ENCODE measurements at regions not wholly inside any gene's neighbourhood (a gene's known extent, or its start where the extent isn't known, plus 50 kb on each side); places are given as distances from the start of the nearest gene placed in this dataset.

DNA sequence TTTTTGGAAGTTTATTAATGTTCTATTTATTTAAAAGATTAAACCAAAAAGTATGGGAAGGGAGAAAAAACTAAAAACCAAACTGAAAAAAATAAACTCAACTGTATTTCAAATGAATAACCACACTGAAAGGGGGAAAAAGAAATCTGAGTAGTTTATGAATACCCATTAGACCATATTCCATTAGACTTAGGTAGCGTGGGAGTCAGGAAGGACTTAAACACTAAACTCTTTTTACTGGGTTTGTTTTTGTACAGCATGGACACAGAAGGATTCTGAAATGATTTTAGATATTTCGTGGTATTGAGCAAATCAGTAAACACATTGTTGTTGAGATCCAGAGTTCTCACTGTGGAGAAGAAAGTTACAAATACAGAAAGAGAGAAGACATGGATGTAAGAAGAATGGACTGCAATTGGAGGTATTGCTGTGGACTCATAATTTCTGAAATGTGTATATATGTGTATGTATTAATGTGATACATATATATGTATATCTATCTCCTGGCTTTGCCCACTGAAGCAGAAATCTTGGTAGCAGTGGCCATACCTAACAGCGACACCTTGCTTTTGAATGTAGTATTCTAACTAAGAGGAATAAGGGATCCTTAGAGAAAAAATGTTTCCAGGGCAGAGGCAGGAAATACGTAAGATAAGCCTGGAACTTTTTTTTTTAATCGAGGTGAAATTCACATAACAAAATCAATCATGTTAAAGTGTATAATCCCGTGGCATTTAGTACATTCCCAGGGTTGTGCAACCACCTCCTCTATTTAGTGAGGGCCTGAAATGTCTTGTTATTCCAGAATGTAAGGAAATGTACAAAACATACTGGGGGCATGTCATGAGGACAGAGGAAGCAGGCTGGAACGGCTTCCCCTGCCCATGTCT lies 228.8 kb downstream of the SMARCA2 start:
- H3K36me3 Mint-ChIP-seq: no peaks in the 10 kb centered on the region
- DNase-seq: no peak
- H3K27ac Mint-ChIP-seq: no peak overlapping the region
- H3K9me3 Mint-ChIP-seq: no peaks in the 10 kb centered on the region
- peaks cover 14% of the 10 kb centered on the region for H3K4me1 Mint-ChIP-seq
- CTCF ChIA-PET: no interaction called here
- H3K27me3 Mint-ChIP-seq: peaks cover 46% of the 10 kb centered on the region
- H3K4me3 Mint-ChIP-seq: no peak overlapping the region

DNA sequence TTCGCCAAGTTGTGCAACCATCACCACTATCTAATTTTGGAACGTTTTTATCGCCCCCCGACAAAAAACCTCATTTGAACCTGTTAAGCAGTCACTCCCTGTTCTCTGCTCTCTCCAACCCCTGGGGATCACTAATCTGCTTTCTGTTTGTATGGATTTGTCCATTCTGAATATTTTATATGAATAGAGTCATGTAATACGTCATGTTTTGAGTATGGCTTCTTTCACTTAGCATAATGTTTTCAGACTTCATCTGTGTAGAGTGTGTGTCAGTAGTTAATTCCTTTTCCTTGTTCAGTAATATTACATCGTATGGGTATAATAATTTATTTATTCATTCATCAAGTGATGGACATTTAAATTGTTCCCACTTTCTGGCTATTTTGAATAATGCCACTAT lies 232.2 kb downstream of the SMARCA2 start:
- H3K4me3 Mint-ChIP-seq: no peak overlapping the region
- H3K27ac Mint-ChIP-seq: no peak overlapping the region
- CTCF ChIA-PET: interaction anchor here (1.2 kb wide), 1 partner anchor 11 kb away, joined by 3 read pairs; no protein-coding TSS in a partner anchor
- no peaks in the 10 kb centered on the region for H3K9me3 Mint-ChIP-seq
- no peaks in the 10 kb centered on the region for H3K36me3 Mint-ChIP-seq
- no peak for DNase-seq
- H3K4me1 Mint-ChIP-seq: peaks cover 4% of the 10 kb centered on the region
- H3K27me3 Mint-ChIP-seq: peaks cover 27% of the 10 kb centered on the region

DNA sequence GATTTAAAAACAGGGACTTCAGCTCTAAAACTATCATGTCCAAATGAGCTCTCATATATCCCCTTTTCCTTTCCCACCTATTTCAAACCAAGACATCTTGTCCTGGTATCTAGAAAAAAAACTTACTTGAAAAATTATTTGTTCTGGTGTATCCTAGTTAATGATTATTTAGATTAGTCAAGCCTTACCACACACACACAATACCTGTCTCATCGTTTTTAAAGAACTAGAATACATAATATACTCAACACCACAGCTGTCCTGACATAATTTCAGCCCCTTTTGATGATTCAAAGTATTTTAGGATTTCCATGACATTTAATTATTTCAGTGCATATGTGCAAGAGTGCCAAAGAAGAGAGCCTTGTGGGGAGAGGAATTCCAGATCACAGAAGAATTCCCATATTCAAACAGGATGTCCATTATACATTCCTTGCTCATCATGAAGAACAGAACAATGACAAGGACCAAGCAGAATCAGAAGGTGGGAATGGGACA lies 233.7 kb downstream of the SMARCA2 start:
- no peak for DNase-seq
- no peaks in the 10 kb centered on the region for H3K36me3 Mint-ChIP-seq
- H3K9me3 Mint-ChIP-seq: no peaks in the 10 kb centered on the region
- no peaks in the 10 kb centered on the region for H3K4me1 Mint-ChIP-seq
- H3K4me3 Mint-ChIP-seq: no peak overlapping the region
- CTCF ChIA-PET: no interaction called here
- no peak overlapping the region for H3K27ac Mint-ChIP-seq
- H3K27me3 Mint-ChIP-seq: peaks cover 16% of the 10 kb centered on the region

DNA sequence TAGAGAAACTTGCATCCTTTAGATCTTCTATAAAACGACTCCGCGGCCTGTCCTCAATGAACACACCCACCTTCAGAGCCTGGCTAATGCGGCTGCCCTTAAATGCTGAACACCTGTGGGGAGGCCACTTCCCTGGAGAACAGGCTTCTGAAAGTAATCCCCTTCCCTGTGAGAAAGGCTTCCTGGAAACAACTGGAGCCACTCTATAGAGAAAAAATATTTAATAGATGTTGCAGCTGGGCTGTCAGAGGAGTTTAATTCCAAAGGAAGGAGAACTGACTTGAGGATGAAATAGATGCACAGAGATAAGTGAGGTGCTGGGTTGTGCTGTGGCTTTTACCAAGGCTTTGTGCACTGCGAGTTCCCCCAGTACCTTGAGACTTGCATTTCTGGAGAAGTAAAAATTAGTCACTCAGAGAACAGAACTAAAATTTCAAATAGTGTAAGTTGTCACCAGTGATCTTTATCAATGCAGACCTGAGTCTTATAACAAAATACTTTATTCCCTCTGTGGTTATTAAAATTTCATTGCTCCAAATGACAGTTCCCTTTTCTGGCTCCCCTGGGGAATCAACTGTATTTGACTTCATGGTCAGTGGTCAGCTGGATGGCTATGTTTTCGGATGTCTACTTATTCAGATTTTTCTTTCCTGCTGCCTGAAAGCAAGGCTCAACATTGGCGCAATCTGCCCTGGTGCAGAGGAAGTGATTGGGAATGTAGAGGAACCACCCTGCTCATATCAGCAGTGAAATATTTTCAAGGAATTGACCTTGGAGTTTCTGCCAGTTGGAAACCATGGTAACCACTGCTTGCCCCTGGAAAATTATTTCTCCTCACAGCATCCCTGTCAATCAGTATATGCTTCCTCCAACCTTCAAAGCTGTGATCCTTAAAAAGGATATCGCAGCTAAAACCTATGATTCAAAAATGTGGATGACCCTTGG lies 238.8 kb downstream of the SMARCA2 start:
- no peaks in the 10 kb centered on the region for H3K36me3 Mint-ChIP-seq
- no peak overlapping the region for H3K27ac Mint-ChIP-seq
- CTCF ChIA-PET: interaction anchor here (0.5 to 0.8 kb wide), 2 partner anchors 73 to 1251 kb away, joined by 3 read pairs; no protein-coding TSS in a partner anchor

DNA sequence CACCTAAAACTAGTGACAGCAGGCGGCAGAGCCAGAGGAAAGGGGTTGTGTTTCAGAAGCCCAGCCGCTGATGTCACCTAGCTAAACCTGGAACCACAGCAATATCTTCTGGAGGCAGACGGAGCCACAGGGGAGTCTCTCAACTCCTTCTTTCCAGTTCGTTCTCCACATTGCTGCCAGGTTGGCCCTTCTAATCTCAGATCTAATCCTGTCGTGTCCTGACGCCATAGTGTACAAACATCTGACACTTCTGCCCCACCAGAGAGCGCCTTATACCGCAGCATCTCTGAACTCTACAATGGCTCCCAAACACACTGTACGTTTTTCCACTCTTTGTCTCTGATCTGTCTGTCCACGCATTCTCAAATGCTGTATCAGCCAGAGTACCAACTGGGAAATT lies 240.0 kb downstream of the SMARCA2 start:
- Mint-ChIP-seq H3K4me3 (no peak overlapping the region), H3K9me3 (no peaks in the 10 kb centered on the region), H3K27me3 (peaks cover 7% of the 10 kb centered on the region), H3K4me1 (no peaks in the 10 kb centered on the region), H3K27ac (no peak overlapping the region), H3K36me3 (no peaks in the 10 kb centered on the region)
- no peak for DNase-seq
- CTCF ChIA-PET: no interaction called here

More for the DNA sequence above, 238.8 kb downstream of the SMARCA2 start:
- Mint-ChIP-seq H3K27me3 (peaks cover 7% of the 10 kb centered on the region), H3K9me3 (no peaks in the 10 kb centered on the region), H3K4me3 (no peak overlapping the region), H3K4me1 (no peaks in the 10 kb centered on the region)
- DNase-seq: no peak

DNA sequence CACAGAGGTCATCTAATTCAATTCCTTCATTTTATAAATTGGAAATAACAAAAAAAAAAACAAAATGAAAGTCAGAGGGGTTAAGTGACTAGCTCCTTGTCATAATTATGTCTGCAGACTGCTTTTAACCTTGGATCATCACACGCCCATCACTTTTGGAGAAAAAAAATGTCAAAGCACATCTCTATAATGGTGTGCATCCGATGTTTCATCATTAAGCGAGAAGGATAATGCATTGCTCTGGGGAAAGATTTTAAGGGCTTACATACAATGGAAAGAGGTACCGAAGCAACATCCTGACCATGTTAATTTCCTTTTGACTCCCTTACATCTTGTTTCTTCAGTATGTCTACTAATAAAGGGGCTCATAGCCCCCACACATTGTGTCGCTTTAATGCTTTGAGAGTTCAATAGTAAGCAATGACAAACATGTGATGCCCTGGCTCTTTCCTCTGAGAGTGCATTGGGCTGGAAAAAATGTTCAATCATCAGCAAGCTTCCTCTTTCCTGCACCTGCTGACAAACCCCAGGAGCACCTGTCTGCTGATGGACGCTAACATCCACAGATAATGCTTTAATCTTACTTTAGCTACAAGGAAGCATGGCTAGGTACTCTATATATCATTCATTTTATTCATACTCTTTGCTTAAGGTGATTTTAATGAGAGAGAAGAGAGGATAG lies 242.2 kb downstream of the SMARCA2 start:
- H3K36me3 Mint-ChIP-seq: no peaks in the 10 kb centered on the region
- no peak for DNase-seq
- H3K4me1 Mint-ChIP-seq: no peaks in the 10 kb centered on the region
- H3K27me3 Mint-ChIP-seq: peaks cover 15% of the 10 kb centered on the region
- CTCF ChIA-PET: interaction anchor here (0.8 to 0.9 kb wide), 2 partner anchors 10 to 26 kb away, joined by 3 read pairs; no protein-coding TSS in a partner anchor
- H3K9me3 Mint-ChIP-seq: no peaks in the 10 kb centered on the region
- no peak overlapping the region for H3K4me3 Mint-ChIP-seq
- no peak overlapping the region for H3K27ac Mint-ChIP-seq

DNA sequence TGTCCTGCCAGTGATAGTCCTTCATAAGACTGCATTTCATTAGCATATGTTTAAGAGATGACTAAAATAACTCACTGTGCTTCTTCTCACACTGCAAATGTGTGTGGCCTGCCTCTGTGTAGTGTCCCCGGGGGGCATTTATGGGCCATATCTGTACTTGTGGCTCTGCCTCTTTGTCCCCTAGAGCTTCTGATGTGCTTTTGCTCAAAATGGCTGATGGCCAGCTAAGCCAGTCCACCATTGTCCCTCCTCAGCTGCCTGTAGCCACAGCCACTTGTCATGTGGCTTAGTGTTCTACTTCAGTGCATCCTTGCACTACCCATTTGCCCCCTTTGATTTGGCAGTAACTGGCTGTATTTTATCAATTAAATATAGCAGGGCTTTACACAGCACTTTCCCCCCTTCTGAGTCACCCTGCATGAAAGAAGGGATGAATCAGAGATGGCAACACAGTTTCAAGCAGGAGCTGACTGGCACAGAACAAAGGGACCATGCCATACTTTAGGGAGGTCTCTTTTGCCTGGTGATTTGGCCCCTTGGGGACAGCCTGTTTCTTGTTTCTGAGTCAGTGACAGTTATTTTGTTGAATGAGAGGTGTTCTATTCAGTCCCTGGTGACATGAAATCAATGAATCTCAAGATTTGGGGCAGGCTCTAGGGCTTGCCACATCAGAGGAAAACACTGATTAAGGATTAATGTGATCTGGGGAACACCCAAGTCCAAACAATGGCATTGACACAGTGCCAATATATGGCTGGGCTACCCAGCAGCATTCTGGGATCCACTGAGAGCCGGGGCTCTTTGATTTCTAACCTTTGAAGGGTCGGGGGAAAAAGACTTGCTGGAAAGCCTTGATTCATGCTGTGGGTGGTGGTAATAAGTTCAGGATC lies 245.5 kb downstream of the SMARCA2 start:
- CTCF ChIA-PET: no interaction called here
- Mint-ChIP-seq H3K9me3 (no peaks in the 10 kb centered on the region), H3K4me1 (no peaks in the 10 kb centered on the region), H3K4me3 (no peak overlapping the region), H3K27me3 (peaks cover 16% of the 10 kb centered on the region), H3K36me3 (no peaks in the 10 kb centered on the region), H3K27ac (no peak overlapping the region)
- DNase-seq: no peak

DNA sequence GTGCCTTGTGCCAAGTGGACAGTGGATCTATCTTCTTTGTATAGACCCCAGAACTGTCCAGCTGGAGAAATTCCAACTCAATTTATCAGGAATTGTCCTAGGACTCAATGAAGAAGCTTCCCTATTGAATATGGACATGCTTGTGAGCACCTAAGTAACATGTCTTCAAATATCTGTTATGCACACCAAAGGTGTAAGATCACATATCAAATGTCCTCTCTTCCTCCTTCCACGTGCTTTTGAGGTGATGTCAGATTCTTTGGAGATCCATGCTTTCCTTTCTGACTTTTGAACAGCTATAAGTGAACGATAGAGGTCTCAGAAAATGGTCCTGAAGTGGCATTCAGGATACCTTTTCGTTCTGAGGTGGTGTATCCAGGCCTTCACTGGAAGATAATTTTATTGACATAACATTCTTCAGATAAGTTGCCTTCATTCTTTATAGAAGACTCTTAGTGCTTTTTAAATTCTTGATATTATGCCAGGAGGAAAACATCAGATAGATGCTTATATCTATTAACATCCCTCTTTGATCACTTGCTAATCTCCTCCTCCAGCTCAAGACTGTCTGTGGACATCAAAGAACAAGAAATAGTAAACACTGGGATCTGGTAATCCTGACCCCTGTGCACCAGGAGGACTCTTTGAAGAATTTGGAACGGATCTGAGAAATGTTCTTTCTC lies 246.4 kb downstream of the SMARCA2 start:
- no peak overlapping the region for H3K4me3 Mint-ChIP-seq
- H3K4me1 Mint-ChIP-seq: no peaks in the 10 kb centered on the region
- peaks cover 16% of the 10 kb centered on the region for H3K27me3 Mint-ChIP-seq
- CTCF ChIA-PET: no interaction called here
- H3K9me3 Mint-ChIP-seq: no peaks in the 10 kb centered on the region
- no peak for DNase-seq
- H3K36me3 Mint-ChIP-seq: no peaks in the 10 kb centered on the region
- H3K27ac Mint-ChIP-seq: no peak overlapping the region

DNA sequence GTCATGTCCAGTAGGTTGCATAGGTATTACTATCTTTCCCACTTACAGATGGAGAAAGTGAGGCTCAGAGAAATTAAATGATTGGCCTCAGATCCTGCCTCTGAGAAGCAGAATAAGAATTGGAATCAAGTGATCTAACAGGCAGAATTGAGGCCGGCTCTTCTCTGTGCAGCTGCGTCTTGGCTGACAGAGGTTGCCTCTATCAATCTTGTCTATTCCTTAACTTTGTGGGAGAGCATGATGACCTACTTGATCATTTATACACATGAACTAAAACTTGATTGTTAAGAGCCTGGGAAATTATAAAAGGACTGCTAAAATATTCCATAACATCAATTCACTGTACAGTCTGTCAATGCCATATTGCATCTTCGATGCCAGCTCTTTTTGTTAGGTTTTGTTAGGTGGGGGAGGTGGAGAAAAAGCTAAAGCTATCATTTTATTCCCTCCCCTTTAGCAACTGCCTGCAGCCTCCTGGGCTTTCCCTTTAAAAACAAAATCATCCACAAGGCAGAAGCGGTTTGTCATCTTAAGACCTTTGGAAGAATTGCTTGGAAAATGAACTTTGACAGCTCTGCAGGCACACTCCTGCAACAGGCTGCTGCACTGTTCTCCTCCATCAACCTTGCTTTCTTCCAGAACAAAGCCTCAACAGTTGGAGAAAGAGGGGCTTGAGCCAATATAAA lies 247.4 kb downstream of the SMARCA2 start:
- CTCF ChIA-PET: no interaction called here
- Mint-ChIP-seq H3K36me3 (no peaks in the 10 kb centered on the region), H3K27ac (no peak overlapping the region), H3K4me3 (no peak overlapping the region), H3K9me3 (no peaks in the 10 kb centered on the region), H3K27me3 (peaks cover 16% of the 10 kb centered on the region), H3K4me1 (no peaks in the 10 kb centered on the region)
- DNase-seq: no peak

DNA sequence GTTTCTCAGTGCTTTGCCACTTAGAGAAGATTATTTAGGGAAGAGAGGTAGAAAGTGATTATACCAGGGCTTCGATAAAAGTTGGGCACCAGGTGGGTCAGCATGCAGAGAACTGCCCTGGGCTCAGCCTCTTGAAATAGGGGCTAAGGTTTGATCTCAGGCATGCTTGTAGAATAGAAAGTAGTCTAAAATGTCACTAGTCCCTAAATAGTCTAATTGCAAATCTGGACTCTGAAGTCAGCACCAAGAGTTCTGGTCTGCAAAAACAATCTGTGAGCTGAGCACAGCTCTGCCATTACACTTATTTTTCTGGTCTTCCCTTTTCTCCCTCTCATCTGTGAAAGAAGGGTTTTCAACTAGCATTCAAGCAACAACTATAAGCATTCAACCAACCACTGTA lies 248.0 kb downstream of the SMARCA2 start:
- Mint-ChIP-seq H3K27ac (no peak overlapping the region), H3K27me3 (peaks cover 16% of the 10 kb centered on the region), H3K4me3 (no peak overlapping the region), H3K4me1 (no peaks in the 10 kb centered on the region), H3K9me3 (no peaks in the 10 kb centered on the region), H3K36me3 (no peaks in the 10 kb centered on the region)
- DNase-seq: no peak
- CTCF ChIA-PET: no interaction called here

DNA sequence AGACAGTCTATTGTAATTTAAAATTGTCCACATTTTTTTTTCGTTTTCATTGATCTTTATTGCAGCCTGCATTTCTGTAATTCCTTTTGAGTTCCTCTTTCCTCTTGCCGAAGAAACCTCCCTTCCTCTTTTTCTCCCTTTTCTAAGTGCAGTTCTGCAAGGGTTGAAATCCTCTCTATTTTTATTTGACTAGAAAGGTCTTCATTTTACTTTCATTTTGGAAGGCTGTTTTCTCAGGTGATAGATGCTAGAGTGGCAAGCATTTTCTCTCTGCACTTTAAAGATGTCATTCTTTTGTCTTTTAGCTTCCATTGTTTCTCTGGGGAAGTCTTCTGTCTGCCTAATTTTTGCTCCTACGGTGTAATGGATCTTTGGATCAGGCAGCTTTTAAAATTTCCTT lies 248.5 kb downstream of the SMARCA2 start:
- no peaks in the 10 kb centered on the region for H3K36me3 Mint-ChIP-seq
- H3K4me3 Mint-ChIP-seq: no peak overlapping the region
- no peaks in the 10 kb centered on the region for H3K4me1 Mint-ChIP-seq
- peaks cover 13% of the 10 kb centered on the region for H3K27me3 Mint-ChIP-seq
- no peak for DNase-seq
- no peak overlapping the region for H3K27ac Mint-ChIP-seq
- no peaks in the 10 kb centered on the region for H3K9me3 Mint-ChIP-seq
- CTCF ChIA-PET: no interaction called here

DNA sequence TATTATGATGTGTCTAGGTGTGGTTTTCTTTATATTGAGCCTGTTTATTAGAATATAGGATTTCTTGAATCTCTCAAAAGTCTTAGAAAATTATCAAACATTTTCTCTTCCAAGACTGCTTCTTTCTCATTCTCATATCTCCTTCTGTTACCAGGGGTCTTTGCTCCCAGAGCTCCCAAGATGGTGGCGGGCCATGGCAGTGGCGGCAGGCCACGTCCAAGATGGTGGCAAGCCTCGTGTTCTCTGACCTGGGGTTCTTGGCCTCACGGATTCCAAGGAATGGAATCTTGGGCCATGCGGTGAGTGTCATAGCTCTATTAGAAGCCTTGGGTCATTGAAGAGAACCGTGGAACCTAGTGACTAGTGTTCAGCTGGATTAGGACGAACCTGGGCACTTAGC lies 248.9 kb downstream of the SMARCA2 start:
- Mint-ChIP-seq H3K4me1 (no peaks in the 10 kb centered on the region), H3K27me3 (peaks cover 12% of the 10 kb centered on the region), H3K36me3 (no peaks in the 10 kb centered on the region), H3K9me3 (no peaks in the 10 kb centered on the region), H3K27ac (no peak overlapping the region), H3K4me3 (no peak overlapping the region)
- DNase-seq: no peak
- CTCF ChIA-PET: no interaction called here

Data from activated naive CD4-positive, alpha-beta T cell treated with anti-CD3 and anti-CD28 coated beads, Interleukin-2, amount 10 ng/mL, durations not matched to agents 7 days and 5 days (primary cell).